NOMO-1 (cell line): ENCODE measurements at regions not wholly inside any gene's neighbourhood (a gene's known extent, or its start where the extent isn't known, plus 50 kb on each side); places are given as distances from the start of the nearest gene placed in this dataset.
"Not testable (repeated sequence)": the region's sequence is repeated elsewhere in the genome, so short reads cannot be mapped to it uniquely, and the experiment has no call there.

ENCODE experiments used
- DNase-seq, 2 experiments: peaks; one replicate each; lab custom pipeline; 2025; ENCODE audit not compliant: unreplicated experiment in 2 of 2; lab: John Stamatoyannopoulos, UW

DNA sequence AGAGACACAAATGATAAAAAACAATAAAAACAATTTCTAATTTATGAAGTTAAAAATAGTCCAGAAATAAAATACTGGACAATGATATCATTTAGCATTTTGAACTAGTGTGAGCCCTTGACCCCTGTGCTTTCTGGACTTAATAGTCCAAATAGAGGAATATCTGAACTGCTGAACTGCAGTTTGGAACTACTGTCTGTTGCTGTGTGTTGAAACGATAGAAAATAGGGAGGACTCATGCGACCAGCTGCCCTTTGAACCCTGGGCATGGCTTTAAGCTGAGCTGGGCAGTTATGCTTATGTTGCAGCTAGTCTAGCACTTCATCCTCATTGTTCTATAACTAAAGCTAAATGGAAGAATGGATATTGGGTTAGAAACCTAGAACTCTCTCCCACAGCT lies 99.5 kb downstream of the FMR1NB start:
- DNase-seq = no peak

DNA sequence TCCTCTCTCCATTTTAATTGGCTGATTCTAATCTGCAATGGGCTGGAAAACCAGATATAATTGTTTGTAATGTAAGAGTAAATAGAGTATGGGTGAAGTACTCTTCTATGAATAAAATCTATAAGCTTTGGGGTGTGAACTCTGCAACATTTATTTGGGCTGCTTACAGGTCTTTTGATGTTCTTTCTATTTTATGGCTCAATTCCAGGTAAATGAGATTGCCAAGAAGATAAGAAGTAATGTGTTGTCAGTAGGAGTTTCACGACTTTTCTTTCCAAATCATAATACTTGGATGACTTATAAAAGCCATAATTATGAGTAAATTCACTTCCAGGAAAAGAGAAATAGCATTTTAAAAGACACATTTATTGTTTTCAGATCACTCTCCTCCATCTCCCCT lies 103.5 kb downstream of the FMR1NB start:
- no peak for DNase-seq

DNA sequence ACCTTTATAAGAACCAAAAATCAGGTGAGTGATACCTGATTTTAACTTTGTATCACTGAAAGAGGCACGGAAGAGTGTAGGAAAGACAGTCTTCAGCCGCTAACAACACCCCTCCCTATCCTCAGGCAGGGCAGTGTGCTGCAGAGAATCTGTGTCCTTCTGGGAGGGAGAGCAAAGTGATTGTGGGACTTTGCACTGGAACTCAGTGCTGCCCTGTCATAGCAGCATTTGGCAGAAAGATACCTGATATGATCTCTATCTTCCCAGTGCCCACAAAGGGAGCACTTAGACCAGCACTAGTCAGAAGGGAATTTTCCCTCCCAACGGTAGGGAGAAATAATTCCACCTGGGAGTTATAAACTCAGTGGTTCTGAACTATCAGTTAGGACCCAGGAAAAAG lies 139.0 kb downstream of the FMR1NB start:
- DNase-seq = no peak

DNA sequence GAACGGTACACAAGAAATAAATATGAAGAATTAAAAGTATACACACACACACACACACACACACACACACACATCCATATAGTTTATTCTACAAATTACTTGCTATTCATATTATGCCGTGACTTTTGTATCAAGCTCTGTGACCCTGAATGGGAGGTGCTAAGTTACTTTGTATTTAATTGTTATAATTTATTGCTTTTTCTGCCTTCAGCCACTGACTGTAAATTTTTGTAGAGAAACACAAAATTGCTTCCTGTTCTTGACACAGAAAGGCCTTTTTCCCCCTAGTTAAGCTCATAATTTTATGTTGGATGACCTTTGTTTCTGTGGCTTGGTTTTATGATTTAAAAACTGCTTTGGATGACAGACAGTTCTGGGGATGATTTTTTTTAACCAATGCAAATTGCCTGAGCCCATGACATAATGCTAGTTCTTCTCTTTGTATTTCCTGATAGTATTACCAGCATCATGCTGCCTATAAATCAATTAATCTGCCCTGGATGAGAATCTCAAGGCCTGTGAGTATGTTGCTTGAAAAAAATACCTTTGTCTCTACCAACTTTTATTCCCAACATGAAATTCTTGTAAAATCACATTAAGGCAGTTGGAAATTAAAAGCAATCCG lies 140.0 kb downstream of the FMR1NB start:
- DNase-seq = peak; percentile 35 to 37

DNA sequence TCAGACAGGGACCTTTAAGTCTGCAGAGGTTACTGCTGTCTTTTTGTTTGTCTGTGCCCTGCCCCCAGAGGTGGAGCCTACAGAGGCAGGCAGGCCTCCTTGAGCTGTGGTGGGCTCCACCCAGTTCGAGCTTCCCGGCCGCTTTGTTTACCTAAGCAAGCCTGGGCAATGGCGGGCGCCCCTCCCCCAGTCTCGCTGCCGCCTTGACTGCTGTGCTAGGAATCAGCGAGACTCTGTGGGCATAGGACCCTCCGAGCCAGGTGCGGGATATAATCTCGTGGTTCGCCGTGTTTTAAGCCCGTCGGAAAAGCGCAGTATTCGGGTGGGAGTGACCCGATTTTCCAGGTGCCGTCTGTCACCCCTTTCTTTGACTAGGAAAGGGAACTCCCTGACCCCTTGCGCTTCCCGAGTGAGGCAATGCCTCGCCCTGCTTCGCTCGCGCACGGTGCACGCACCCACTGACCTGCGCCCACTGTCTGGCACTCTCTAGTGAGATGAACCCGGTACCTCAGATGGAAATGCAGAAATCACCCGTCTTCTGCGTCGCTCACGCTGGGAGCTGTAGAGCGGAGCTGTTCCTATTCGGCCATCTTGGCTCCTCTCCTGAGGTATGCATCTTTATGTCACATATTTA lies 147.9 kb downstream of the FMR1NB start:
- DNase-seq = not testable (repeated sequence)

DNA sequence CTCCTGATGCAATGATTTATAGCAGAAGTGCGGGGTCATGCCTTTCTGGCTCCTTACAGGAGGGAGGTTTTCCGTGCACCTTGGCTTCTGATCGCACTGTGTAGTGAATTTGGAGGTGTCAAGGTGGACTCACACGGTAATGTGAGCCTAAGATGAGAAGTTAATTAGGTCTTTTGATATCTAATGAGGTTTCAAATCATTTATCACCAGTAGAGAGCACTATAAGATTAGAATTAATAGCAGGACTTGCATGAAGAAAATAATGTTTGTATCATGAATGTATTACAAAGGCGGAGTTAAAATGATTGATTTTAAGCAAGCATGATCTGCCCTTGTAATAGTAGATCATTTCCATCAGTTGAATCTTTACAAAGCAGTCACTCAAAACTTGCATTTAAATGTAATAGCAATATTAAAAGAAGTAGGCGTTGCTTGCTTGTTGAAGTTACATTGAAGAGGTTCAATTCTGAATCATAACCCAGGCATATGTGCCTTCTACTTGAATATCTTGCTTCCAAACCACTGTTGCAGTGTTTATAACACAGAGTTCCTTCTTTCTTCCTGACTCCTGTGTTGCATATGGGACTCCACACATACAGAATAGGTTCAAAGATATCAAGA lies 152.1 kb downstream of the FMR1NB start:
- DNase-seq = peak in 1 of 2 experiments; percentile 32

DNA sequence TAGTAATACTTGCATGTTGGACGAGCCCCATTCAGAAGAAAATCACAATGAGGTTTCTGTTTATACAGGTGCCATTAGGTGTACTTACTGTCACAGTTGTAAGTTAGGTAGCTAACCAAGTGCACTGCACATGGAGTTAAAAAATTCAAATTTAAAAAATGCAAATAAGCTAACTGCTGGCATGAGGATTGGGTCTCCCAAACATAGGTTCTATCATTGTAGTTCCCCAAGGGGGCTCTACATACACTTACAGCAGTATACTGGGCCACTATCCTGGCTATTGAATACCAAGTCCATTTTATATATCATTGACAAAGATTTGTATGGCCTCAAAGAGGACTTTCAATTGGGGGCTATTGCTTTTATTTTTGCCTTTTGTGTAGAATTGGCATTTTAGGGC lies 153.4 kb downstream of the FMR1NB start:
- no peak for DNase-seq

DNA sequence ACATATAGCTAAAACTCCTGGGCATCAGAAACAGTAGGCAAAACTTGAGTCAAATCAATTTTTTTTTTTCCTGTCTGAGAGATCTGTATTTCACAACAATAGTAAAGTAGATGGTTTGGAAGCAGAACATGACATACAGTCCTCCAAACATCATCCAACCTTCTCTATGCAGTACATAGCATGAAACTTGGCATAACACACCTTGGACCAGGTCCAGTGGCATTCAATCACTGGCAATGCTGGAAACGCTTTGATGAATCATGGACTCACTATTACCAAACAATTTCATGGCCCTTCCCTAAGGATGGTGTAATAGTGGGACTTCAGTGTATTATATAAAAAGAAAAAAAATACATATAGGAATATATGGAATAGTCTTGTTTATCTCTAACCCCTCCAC lies 154.6 kb downstream of the FMR1NB start:
- DNase-seq = no peak

DNA sequence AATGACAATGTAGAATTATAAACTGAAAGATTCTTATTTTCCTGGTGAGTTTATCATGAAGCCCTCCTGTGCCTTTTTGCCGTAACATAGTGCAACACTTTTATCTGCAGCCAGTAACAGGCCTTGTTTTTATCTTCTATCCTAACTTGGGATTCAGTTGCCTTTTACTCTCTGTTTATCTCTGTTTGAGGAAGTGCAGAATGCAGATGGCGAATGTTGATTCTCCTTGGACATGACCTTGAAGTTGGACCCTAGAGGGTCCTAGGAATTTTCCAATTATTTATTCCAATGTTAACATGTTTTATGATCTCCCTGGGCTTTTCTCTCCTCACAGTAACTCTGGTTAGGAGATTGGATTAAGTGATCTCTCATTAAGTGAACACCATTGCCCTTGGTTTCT lies 165.0 kb downstream of the FMR1NB start:
- no peak for DNase-seq

DNA sequence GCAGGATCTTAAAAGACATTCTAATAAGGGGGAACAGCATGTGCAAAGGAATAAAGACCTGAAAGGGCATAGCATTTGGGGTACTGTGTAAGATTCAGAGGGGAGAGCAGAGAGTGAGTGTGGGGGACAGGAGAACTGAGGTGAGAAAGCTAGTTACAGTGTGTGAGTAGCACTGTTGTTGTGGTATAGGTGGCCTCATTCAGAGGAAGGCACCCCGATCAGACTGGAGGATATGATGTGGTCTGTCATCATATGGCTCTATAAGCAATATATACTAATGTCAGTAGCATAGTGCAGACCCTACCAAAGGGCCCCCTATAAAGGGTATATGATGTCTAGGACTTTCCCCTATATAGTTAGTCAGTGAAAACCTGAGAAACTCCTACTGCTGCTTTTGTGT lies 175.8 kb downstream of the FMR1NB start:
- DNase-seq = no peak

DNA sequence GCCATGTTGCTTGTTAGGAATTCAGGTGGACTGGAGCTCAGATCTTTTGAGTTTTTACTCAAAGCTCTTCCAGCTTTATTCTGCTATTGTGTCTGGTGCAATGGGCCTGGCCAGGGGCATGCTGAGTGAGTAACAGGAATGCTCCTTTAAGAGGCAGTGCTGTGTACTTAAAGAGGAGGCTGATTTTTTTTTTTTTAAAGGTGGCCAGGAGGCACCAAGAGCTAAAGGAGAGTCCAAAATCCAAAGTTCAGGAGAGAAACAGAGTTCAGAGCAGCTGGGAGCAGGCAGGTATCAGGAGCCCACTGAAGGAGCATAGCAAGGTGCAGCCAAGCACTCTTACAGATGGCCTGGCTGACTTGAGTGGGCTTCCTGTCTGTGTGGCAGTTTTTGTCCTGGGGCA lies 178.7 kb downstream of the FMR1NB start:
- DNase-seq = no peak

DNA sequence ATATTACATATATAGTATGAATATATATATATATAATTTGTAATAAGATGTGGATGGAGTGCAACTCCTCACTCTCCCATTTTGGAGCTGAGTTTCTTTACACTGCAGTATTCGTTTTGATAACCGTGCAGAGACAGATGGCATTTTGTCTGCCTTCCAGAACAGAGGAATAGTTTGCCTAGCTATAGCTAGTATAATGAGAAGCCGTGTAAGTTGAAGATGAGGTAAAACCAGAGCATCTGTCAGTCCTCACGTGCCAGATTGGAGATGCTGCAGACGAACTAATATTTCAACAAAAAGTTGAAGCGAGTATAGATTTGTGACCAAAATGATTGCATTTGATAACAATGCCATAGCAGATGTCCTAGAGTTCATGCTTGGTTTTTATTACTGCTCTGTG lies 180.6 kb downstream of the FMR1NB start:
- no peak for DNase-seq

DNA sequence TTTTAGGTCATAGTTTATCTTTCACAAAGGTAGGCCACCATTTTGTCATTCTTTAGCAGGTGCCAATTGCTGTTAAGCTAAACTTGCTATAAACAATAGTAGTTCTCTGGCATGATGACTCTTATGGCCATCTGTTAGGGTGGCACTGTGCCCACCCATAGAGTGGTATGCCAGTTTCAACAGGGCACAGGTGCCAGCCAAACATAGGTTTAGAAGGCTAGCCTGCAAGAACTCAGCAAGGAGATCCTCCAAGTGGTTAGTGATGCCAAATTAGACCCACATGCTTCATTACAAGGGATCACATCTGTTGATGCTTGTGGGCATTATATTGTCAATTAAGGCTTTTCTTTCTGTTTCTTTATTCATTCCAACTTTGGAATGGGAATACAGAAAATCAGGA lies 204.5 kb downstream of the FMR1NB start:
- no peak for DNase-seq

DNA sequence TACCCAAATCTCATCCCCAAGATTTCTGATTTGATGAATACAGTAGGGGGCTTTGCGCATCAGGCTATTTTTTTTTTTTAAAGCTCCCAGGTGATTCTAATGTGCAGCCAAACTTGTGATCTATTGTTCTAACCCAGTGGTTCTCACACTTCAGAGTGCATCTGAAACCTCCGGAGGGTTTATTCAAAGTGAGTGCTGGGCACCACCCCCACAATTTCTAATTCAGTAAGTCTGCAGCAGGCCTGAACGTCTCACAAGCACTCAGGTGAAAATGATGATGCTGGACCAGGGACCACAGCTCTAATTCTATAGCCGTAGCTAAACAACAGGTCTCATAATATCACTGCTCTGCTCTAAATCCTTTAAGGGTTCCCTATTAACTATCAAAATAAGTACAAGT lies 211.4 kb downstream of the FMR1NB start:
- DNase-seq = no peak

DNA sequence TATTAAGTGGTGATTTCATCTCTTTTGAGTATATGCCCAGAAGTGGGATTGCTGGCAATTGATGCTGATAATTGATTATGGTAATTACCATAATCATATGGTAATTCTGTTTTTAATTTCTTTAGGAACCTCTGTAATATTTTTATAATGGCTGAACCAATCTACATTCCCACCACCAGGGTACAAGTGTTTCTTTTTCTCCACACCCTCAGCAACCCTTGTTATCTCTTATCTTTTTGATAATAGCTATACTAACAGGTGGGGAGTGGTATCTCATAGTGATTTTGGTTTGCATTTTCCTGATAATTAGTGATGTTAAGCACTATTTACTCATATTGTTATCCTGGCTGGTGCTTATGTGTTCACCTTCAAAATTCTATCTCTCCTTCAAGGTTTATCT lies 212.6 kb downstream of the FMR1NB start:
- DNase-seq = no peak

DNA sequence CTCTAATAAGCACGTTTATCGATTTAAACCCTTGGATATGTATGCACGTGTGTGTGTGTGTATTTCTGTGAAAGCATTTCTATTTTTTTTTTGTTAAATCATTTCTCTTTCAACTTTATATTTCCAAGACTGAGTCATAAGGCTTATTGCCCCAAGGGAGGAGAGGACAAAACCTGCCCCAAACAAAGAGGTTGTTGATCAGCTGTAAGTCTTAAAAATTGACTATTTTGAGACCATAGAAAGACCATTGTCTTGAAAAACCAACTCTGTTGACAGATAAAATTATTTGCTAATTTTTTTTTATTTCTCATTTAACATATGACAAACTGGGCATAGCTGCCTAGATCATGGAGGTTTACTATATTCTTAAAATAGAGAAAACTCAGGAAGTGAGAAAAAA lies 222.4 kb downstream of the FMR1NB start:
- DNase-seq = no peak

DNA sequence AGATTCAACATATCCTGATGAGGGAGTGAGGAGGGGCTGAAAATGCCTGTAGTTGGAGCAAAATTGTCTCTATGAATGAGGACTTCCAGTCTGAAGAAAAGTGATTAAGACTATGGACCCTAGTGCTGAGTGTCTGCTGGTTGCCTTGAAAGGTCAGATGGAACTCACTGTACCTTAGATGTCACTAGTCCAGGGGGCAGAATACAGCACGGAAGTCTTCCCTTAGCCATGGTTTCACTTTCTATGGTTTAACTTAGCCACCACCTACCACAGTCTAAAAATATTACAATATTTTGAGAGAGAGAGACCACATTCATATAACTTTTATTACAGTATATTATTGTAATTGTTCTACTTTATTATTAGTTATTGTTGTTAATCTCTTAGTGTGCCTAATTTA lies 223.1 kb downstream of the FMR1NB start:
- DNase-seq = no peak

DNA sequence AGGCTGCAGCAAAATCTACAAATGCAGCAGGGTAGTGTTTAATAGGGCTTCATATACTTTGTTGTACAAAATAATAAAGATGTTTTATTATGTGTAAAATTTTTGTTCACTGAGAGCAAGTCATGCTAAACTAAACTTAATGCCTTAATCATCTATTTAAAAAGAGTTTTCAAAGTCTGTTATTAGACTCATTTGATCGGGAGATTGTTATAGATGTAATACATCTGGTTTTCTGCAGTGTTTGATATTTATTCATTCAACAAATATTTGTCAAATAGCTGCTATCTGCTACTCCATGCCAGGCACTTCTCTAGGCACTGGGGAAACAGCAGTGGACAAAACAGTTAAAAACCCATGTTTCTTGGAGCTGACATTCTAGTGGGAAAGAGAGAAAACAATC lies 233.6 kb downstream of the FMR1NB start:
- DNase-seq = no peak

DNA sequence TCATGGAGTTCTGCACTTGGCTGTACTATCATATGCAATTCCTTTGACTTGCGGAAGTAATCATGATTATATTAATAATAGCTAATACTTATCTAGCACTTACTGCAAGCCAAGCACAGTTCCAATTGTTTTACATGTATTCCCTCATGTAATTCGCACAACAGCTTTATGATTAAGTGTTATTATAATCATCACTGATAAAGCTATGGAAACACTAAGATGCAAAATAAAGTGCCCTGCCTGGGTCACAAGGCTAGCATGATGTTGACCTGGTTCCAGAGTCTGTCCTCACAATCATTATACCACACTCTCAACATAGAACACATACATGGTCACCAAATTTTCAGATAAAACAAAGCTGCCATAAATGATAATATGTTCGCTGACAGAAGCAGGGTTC lies 234.6 kb downstream of the FMR1NB start:
- DNase-seq = no peak

DNA sequence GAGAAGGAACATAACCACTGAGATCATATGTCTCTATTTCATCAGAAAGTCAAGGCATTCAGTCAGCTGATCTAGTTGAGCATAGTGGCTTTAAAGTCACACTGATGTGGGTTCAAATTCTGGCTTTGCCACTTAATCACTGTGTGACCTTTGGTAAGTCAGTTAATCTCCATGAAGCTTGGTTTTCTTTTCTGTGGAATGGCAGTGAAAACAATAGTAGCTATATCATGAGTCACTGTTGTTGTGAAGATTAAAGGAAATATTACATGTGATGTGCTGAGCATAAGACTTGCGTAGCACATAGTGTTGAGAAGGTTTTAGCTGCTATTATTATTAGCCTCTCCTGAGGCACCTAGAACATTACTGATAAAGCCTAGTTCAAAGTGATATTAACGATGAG lies 242.2 kb downstream of the FMR1NB start:
- no peak for DNase-seq

DNA sequence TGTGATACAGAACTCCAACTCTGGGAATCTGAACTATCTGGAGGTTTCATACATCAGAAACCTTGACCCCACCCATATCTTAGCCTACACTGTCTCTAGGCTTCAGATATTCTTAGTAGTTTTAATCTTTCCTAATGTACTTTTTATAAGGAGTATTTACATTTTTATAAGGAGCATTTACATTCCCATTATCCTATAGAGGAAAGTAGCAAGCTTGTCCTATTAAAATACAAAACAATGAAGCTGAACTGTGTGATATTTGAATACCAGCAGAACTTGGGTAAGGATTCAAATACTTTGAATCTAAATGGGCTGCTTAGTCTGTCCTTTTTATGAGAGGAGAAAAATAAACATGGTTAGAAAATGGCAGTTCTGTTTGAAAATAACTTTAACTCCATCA lies 247.4 kb downstream of the FMR1NB start:
- no peak for DNase-seq

DNA sequence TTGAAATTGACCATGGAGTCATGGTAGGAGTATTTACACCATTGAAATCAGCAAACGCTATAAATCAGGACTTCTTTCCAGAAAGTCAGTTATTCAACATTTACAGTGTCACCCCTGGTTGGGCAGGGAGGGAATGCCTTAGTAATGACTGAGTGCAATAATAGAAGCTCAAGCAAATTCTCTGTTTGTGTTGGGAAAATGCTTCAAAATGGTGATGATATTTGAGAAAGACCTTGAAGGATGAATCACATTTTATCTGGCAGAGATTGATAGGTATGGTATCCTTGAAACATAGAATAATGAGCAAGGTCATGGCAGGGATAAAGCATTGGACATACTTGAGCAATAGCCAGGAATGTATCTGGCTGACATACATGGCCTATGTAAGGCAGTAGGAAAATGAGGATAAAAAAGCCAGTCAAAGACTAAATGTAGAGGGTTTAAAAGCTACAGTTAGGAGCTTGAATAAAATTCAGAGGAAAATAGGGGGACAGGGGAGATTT lies 248.7 kb downstream of the FMR1NB start:
- no peak for DNase-seq
